ENCODE measurements at regions not wholly inside any gene's neighbourhood (a gene's known extent, or its start where the extent isn't known, plus 50 kb on each side); places are given as distances from the start of the nearest gene placed in this dataset.
"Not testable (repeated sequence)": the region's sequence is repeated elsewhere in the genome, so short reads cannot be mapped to it uniquely, and the experiment has no call there.

GRCh38 chr3:11915621-11916424 is 69.1 kb upstream of the TAMM41 start:
- TF ChIP-seq EZH2phosphoT487 (IDR thresholded peaks at IDR 0.05; ENCODE audit: low read depth) (no peak), CTCF (IDR thresholded peaks at IDR 0.05; ENCODE audit: low read depth, low read length) (no peak)
- Histone ChIP-seq H3K36me3 (replicated peaks; ENCODE audit: low read depth, low read length) (no peaks in the 10 kb centered on the region), H3K4me2 (ENCODE audit: low read length) (no peak overlapping the region), H3K9me3 (ENCODE audit: insufficient read depth, low read length) (no peaks in the 10 kb centered on the region), H2AFZ (ENCODE audit: low read depth, low read length) (no peak overlapping the region), H3K9ac (ENCODE audit: low read length) (no peak overlapping the region), H3K79me2 (ENCODE audit: low read length) (no peaks in the 10 kb centered on the region), H4K20me1 (ENCODE audit: insufficient read depth, low read length) (no peaks in the 10 kb centered on the region), H3K4me1 (ENCODE audit: low read length) (no peaks in the 10 kb centered on the region), H3K4me3 (ENCODE audit: low read length) (no peak overlapping the region), H3K27me3 (ENCODE audit: low read depth, low read length) (no peaks in the 10 kb centered on the region), H3K27ac (ENCODE audit: low read length) (no peak overlapping the region)

- not testable (repeated sequence) for H3K9ac ChIP-seq (ENCODE audit: low read length); H3K4me1 ChIP-seq (ENCODE audit: low read length); H3K27ac ChIP-seq (ENCODE audit: low read length); H3K4me3 ChIP-seq (ENCODE audit: low read length); H4K20me1 ChIP-seq (ENCODE audit: insufficient read depth, low read length); H3K4me2 ChIP-seq (ENCODE audit: low read length); H3K9me3 ChIP-seq (ENCODE audit: insufficient read depth, low read length); H3K79me2 ChIP-seq (ENCODE audit: low read length); H3K27me3 ChIP-seq (ENCODE audit: low read depth, low read length); H2AFZ ChIP-seq (ENCODE audit: low read depth, low read length); H3K36me3 ChIP-seq (replicated peaks; ENCODE audit: low read depth, low read length)
These were observed 69.7 kb upstream of the TAMM41 start for GRCh38 chr3:11916425-11916762.

GRCh38 chr3:11917051-11917450 is 70.4 kb upstream of the TAMM41 start:
- Histone ChIP-seq H3K36me3 (replicated peaks; ENCODE audit: low read depth, low read length) (no peaks in the 10 kb centered on the region), H3K4me1 (ENCODE audit: low read length) (no peaks in the 10 kb centered on the region), H3K27ac (ENCODE audit: low read length) (no peak overlapping the region), H3K79me2 (ENCODE audit: low read length) (no peaks in the 10 kb centered on the region), H4K20me1 (ENCODE audit: insufficient read depth, low read length) (no peaks in the 10 kb centered on the region), H3K4me3 (ENCODE audit: low read length) (no peak overlapping the region), H3K9ac (ENCODE audit: low read length) (no peak overlapping the region), H3K27me3 (ENCODE audit: low read depth, low read length) (no peaks in the 10 kb centered on the region), H3K4me2 (ENCODE audit: low read length) (no peak overlapping the region), H3K9me3 (ENCODE audit: insufficient read depth, low read length) (no peaks in the 10 kb centered on the region), H2AFZ (ENCODE audit: low read depth, low read length) (no peak overlapping the region)
- TF ChIP-seq CTCF (IDR thresholded peaks at IDR 0.05; ENCODE audit: low read depth, low read length), result no peak
- TF ChIP-seq EZH2phosphoT487 (IDR thresholded peaks at IDR 0.05; ENCODE audit: low read depth), result no peak

- TF ChIP-seq CTCF (IDR thresholded peaks at IDR 0.05; ENCODE audit: low read depth, low read length) (no peak), EZH2phosphoT487 (IDR thresholded peaks at IDR 0.05; ENCODE audit: low read depth) (no peak)
- Histone ChIP-seq H2AFZ (ENCODE audit: low read depth, low read length) (no peak overlapping the region), H3K9me3 (ENCODE audit: insufficient read depth, low read length) (no peaks in the 10 kb centered on the region), H3K9ac (ENCODE audit: low read length) (no peak overlapping the region), H3K4me2 (ENCODE audit: low read length) (no peak overlapping the region), H3K36me3 (replicated peaks; ENCODE audit: low read depth, low read length) (no peaks in the 10 kb centered on the region), H3K4me1 (ENCODE audit: low read length) (no peaks in the 10 kb centered on the region), H3K4me3 (ENCODE audit: low read length) (no peak overlapping the region), H3K27me3 (ENCODE audit: low read depth, low read length) (peaks cover 10% of the 10 kb centered on the region; the same call in 1 of the 2 replicates), H3K27ac (ENCODE audit: low read length) (no peak overlapping the region), H3K79me2 (ENCODE audit: low read length) (no peaks in the 10 kb centered on the region), H4K20me1 (ENCODE audit: insufficient read depth, low read length) (no peaks in the 10 kb centered on the region)
These were observed 72.7 kb upstream of the TAMM41 start for GRCh38 chr3:11919390-11919789.
